Natural killer cell (primary cell): ENCODE measurements at regions not wholly inside any gene's neighbourhood (a gene's known extent, or its start where the extent isn't known, plus 50 kb on each side); places are given as distances from the start of the nearest gene placed in this dataset.
"Not testable (repeated sequence)": the region's sequence is repeated elsewhere in the genome, so short reads cannot be mapped to it uniquely, and the experiment has no call there.

Experiments used
- ATAC-seq, 3 donors: fragments of 150-1000 bp in 2 of 3; fragments of 200-7000 bp in 1 of 3; cut with Tn5 transposase; 1 replicate in 1 of 3; 2 replicates in 2 of 3; pipeline ENCODE4 v1.10.0; 2021; ENCODE audit warnings: mild to moderate bottlenecking in 2 of 3, moderate library complexity in 2 of 3
- DNase-seq, 2 donors: peaks; one replicate each; pipeline versions ENCODE4 v3.0.0 to v3.0.0-alpha.2; 2013 to 2021; ENCODE audit warnings: mixed read lengths in 1 of 2
- H3K27ac ChIP-seq: one replicate; pipeline ENCODE4 v1.5.1; 2013; ENCODE audit warnings: mild to moderate bottlenecking, low read length
- H3K27me3 ChIP-seq: one replicate; pipeline ENCODE4 v1.6.1; 2013; ENCODE audit warnings: low read length; ENCODE audit not compliant: control insufficient read depth, insufficient read depth
- H3K36me3 ChIP-seq: one replicate; pipeline ENCODE4 v1.6.1; 2013; ENCODE audit warnings: low read length; ENCODE audit not compliant: control insufficient read depth, insufficient read depth
- H3K4me1 ChIP-seq: one replicate; pipeline ENCODE4 v1.6.1; 2013; ENCODE audit warnings: low read length; ENCODE audit not compliant: control insufficient read depth, insufficient read depth
- H3K4me3 ChIP-seq: one replicate; pipeline ENCODE4 v1.5.1; 2013; ENCODE audit warnings: low read length
- H3K9me3 ChIP-seq: one replicate; pipeline ENCODE4 v1.6.1; 2013; ENCODE audit warnings: low read length; ENCODE audit not compliant: control insufficient read depth, insufficient read depth
- H3K27ac Mint-ChIP-seq, 2 donors: one replicate each; pipeline ENCODE4 v1.8.0; 2022; ENCODE audit warnings: mild to moderate bottlenecking in 2 of 2, mixed read lengths in 2 of 2, moderate library complexity in 1 of 2
- H3K27me3 Mint-ChIP-seq, 2 donors: one replicate each; pipeline ENCODE4 v1.8.0; 2022; ENCODE audit warnings: low read depth in 2 of 2, mixed read lengths in 2 of 2
- H3K36me3 Mint-ChIP-seq: one replicate; pipeline ENCODE4 v1.8.0; 2022; ENCODE audit warnings: mixed read lengths
- H3K4me1 Mint-ChIP-seq, 2 donors: one replicate each; pipeline ENCODE4 v1.8.0; 2022; ENCODE audit warnings: mixed read lengths in 2 of 2
- H3K4me3 Mint-ChIP-seq: one replicate; pipeline ENCODE4 v1.8.0; 2022; ENCODE audit warnings: mild to moderate bottlenecking, moderate library complexity, mixed read lengths
- H3K9me3 Mint-ChIP-seq, 2 donors: one replicate each; pipeline ENCODE4 v1.8.0; 2022; ENCODE audit warnings: mixed read lengths in 2 of 2
- CTCF ChIP-seq: fragments of 200-600 bp; IDR thresholded peaks from one replicate; pipeline ENCODE4 v1.8.0; 2022; ENCODE audit warnings: antibody characterized with exemption
- WGBS: methylation state at CpG from one replicate; pipeline ENCODE4 v1.1.7; 2013; ENCODE audit warnings: missing lambda C conversion rate; ENCODE audit not compliant: insufficient coverage; 5-methylcytosine and 5-hydroxymethylcytosine counted together
- intact Hi-C: fragments of 100-400 bp; cut with micrococcal nuclease; formaldehyde crosslinking; loops from one replicate; pipeline ENCODE4 v1.14.2; 2022

GRCh38 chr6:115583290-115583689 lies 477.4 kb downstream of the FRK start:
- no peaks in the 10 kb centered on the region for H3K4me1 Mint-ChIP-seq
- WGBS, result 67% methylated on average over 1 of the region's 1 CpG

GRCh38 chr6:115582386-115582785 lies 478.3 kb downstream of the FRK start:
- peaks cover 17 to 19% of the 10 kb centered on the region in 2 donors for H3K9me3 Mint-ChIP-seq
- DNase-seq (no peak), ATAC-seq (no peak)
- no peak for TF ChIP-seq CTCF
- intact Hi-C loops, result no loop called here
- no peaks in the 10 kb centered on the region for H3K4me1 ChIP-seq
- no peak overlapping the region for H3K27ac ChIP-seq
- no peaks in the 10 kb centered on the region for H3K27me3 ChIP-seq
- H3K4me3 Mint-ChIP-seq, result no peak overlapping the region
- no peak overlapping the region for H3K4me3 ChIP-seq
- H3K27me3 Mint-ChIP-seq, result no peaks in the 10 kb centered on the region
- peaks cover 13% of the 10 kb centered on the region for H3K36me3 Mint-ChIP-seq
- no peak overlapping the region for H3K27ac Mint-ChIP-seq
- H3K4me1 Mint-ChIP-seq, result no peaks in the 10 kb centered on the region
- no peaks in the 10 kb centered on the region for H3K9me3 ChIP-seq
- no peaks in the 10 kb centered on the region for H3K36me3 ChIP-seq
- WGBS, result 90% methylated on average over 2 of the region's 2 CpGs

More at GRCh38 chr6:115583290-115583689, 477.4 kb downstream of the FRK start:
- H3K27ac Mint-ChIP-seq, result no peak overlapping the region
- no peak overlapping the region for H3K4me3 ChIP-seq
- no peak overlapping the region for H3K4me3 Mint-ChIP-seq
- no peak for TF ChIP-seq CTCF
- no peaks in the 10 kb centered on the region for H3K4me1 ChIP-seq
- H3K9me3 ChIP-seq, result no peaks in the 10 kb centered on the region
- no peak overlapping the region for H3K27ac ChIP-seq
- DNase-seq (no peak), ATAC-seq (no peak)
- H3K36me3 Mint-ChIP-seq, result peaks cover 13% of the 10 kb centered on the region
- H3K9me3 Mint-ChIP-seq, result peaks cover 13 to 18% of the 10 kb centered on the region in 2 donors
- H3K27me3 Mint-ChIP-seq, result no peaks in the 10 kb centered on the region
- intact Hi-C loops, result no loop called here
- no peaks in the 10 kb centered on the region for H3K27me3 ChIP-seq
- H3K36me3 ChIP-seq, result no peaks in the 10 kb centered on the region

GRCh38 chr6:115579565-115579964 lies 481.1 kb downstream of the FRK start:
- H3K27me3 ChIP-seq, H3K27ac Mint-ChIP-seq, DNase-seq, H3K4me1 Mint-ChIP-seq, H3K36me3 Mint-ChIP-seq, intact Hi-C loops, H3K4me1 ChIP-seq, H3K36me3 ChIP-seq, H3K4me3 ChIP-seq, H3K9me3 ChIP-seq, H3K27me3 Mint-ChIP-seq, ATAC-seq, H3K4me3 Mint-ChIP-seq, H3K27ac ChIP-seq: not testable (repeated sequence)
- WGBS, result no CpG with 5 or more reads among the region's 2 CpGs
- H3K9me3 Mint-ChIP-seq, result peaks cover 12 to 18% of the 10 kb centered on the region in 2 donors

- Mint-ChIP-seq H3K4me3 (no peak overlapping the region), H3K27me3 (no peaks in the 10 kb centered on the region), H3K9me3 (peaks cover 7 to 14% of the 10 kb centered on the region in 2 donors), H3K27ac (no peak overlapping the region), H3K4me1 (no peaks in the 10 kb centered on the region), H3K36me3 (no peaks in the 10 kb centered on the region)
- H3K4me1 ChIP-seq, result no peaks in the 10 kb centered on the region
- no peaks in the 10 kb centered on the region for H3K27me3 ChIP-seq
- ATAC-seq, result no peak
- H3K4me3 ChIP-seq, result no peak overlapping the region
- no peaks in the 10 kb centered on the region for H3K36me3 ChIP-seq
- WGBS, result 100% methylated on average over 1 of the region's 2 CpGs
- intact Hi-C loops, result no loop called here
- DNase-seq, result no peak
- no peak for TF ChIP-seq CTCF
- H3K27ac ChIP-seq, result no peak overlapping the region
- H3K9me3 ChIP-seq, result no peaks in the 10 kb centered on the region
Measured at GRCh38 chr6:115577270-115577669, 483.4 kb downstream of the FRK start.
